ENCODE measurements at regions not wholly inside any gene's neighbourhood (a gene's known extent, or its start where the extent isn't known, plus 50 kb on each side); places are given as distances from the start of the nearest gene placed in this dataset.

DNA sequence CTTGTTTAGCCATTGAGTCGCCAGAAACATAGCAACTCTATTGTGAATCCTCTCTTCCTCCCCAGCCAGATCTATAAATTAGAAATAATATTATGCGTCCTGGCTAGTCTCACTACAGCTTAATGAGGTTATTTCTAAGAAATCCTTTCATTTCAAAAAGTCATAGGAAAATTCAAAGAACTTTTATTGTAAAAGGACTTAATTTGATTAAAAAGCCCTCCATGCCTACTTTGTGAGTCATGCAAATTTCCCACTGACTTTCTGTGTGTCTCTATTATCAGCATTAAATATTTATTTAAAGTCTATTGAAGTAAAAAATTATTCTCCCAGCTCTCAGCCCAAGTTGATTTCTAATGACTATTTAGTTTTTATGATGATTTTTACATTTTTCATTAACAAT is 160.7 kb downstream of the PHLDA1 start:
- no peak for DNase-seq
- no peaks in the 10 kb centered on the region for H3K27me3 ChIP-seq (replicated peaks)
- peak overlapping the region; percentile 51 for H3K27ac ChIP-seq
- TF ChIP-seq, protein P1, sequence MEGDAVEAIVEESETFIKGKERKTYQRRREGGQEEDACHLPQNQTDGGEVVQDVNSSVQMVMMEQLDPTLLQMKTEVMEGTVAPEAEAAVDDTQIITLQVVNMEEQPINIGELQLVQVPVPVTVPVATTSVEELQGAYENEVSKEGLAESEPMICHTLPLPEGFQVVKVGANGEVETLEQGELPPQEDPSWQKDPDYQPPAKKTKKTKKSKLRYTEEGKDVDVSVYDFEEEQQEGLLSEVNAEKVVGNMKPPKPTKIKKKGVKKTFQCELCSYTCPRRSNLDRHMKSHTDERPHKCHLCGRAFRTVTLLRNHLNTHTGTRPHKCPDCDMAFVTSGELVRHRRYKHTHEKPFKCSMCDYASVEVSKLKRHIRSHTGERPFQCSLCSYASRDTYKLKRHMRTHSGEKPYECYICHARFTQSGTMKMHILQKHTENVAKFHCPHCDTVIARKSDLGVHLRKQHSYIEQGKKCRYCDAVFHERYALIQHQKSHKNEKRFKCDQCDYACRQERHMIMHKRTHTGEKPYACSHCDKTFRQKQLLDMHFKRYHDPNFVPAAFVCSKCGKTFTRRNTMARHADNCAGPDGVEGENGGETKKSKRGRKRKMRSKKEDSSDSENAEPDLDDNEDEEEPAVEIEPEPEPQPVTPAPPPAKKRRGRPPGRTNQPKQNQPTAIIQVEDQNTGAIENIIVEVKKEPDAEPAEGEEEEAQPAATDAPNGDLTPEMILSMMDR (IDR thresholded peaks at IDR 0.05; ENCODE audit: low read depth, low read length, missing control alignments): no peak
- no peaks in the 10 kb centered on the region for H3K36me3 ChIP-seq (replicated peaks)
- in situ Hi-C loops (cut with HindIII; ENCODE audit: low pct_ligation_motif_present, low sequenced_read_pairs): no loop called here
- H3K4me3 ChIP-seq (ENCODE audit: low read depth, low read length): no peak overlapping the region

DNA sequence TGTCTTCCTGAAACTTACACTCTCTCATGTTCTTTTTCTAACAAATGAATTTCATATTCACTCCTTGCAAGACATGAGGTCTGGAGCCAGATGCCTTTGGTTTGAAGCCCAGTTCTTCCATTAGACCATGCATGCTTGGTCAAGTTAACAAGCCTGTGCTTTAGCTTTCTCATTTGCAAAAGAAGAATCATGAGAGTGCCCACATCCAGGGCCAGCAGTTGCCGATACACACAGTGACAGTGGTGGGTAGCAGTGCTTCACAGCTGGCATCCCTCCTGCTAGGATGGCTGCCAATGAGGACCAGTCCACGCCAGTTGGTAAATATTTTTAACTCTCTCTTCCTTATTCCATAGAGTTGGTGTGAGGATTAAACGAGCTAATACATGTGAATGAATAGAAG is 163.1 kb downstream of the PHLDA1 start:
- TF ChIP-seq, protein P1 (IDR thresholded peaks at IDR 0.05; ENCODE audit: low read depth, low read length, missing control alignments): no peak
- in situ Hi-C loops (cut with HindIII; ENCODE audit: low pct_ligation_motif_present, low sequenced_read_pairs): no loop called here

DNA sequence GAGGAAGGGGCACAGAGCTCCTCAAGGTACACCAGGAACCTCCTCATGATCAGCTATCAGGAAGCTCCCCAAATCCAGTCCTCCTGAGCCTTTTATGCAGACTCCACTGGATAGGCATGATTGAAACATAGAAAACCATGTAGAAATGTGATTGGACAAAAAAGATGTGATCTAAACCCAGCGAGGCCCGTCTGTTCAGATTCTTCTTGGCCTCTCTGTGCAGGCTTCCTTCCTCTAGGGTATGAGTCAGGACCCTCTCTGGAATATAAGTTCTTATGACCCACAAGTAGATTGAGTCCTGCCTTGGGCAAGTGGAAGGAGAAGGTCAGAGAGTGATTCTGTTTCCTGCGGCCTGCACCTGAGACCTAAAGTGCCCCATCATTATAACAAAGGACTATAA is 166.3 kb downstream of the PHLDA1 start:
- in situ Hi-C loops (cut with HindIII; ENCODE audit: low pct_ligation_motif_present, low sequenced_read_pairs): no loop called here
- no peaks in the 10 kb centered on the region for H3K36me3 ChIP-seq (replicated peaks)
- no peak for DNase-seq
- H3K27me3 ChIP-seq (replicated peaks): no peaks in the 10 kb centered on the region
- no peak overlapping the region for H3K4me3 ChIP-seq (ENCODE audit: low read depth, low read length)
- no peak overlapping the region for H3K27ac ChIP-seq
- TF ChIP-seq, protein P1 (IDR thresholded peaks at IDR 0.05; ENCODE audit: low read depth, low read length, missing control alignments): no peak

More for the DNA sequence above, 163.1 kb downstream of the PHLDA1 start:
- no peaks in the 10 kb centered on the region for H3K27me3 ChIP-seq (replicated peaks)
- no peak for DNase-seq
- H3K4me3 ChIP-seq (ENCODE audit: low read depth, low read length): no peak overlapping the region
- H3K36me3 ChIP-seq (replicated peaks): no peaks in the 10 kb centered on the region
- H3K27ac ChIP-seq: no peak overlapping the region

DNA sequence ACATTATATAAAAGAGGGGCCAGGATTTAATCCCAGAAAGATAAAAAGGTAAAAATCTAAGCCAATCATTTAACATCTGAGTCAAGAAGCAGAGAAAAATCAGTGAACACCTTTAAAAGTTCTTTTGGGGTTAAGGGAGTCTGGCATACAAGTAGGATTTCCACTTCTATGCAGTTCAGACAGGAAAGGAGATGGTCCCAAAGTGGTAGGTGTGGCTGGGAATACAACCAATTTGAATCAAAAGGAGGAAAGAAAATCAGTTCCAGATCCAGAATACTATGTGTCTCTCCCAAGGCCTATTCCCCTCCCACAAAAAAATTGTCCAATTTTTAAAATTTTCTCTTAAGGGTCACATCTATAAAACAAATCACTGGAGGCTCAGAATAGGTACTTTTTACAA is 167.4 kb downstream of the PHLDA1 start:
- H3K27ac ChIP-seq: no peak overlapping the region
- TF ChIP-seq, protein P1 (IDR thresholded peaks at IDR 0.05; ENCODE audit: low read depth, low read length, missing control alignments): no peak
- H3K36me3 ChIP-seq (replicated peaks): no peaks in the 10 kb centered on the region
- in situ Hi-C loops (cut with HindIII; ENCODE audit: low pct_ligation_motif_present, low sequenced_read_pairs): no loop called here
- H3K4me3 ChIP-seq (ENCODE audit: low read depth, low read length): no peak overlapping the region
- DNase-seq: no peak
- no peaks in the 10 kb centered on the region for H3K27me3 ChIP-seq (replicated peaks)

DNA sequence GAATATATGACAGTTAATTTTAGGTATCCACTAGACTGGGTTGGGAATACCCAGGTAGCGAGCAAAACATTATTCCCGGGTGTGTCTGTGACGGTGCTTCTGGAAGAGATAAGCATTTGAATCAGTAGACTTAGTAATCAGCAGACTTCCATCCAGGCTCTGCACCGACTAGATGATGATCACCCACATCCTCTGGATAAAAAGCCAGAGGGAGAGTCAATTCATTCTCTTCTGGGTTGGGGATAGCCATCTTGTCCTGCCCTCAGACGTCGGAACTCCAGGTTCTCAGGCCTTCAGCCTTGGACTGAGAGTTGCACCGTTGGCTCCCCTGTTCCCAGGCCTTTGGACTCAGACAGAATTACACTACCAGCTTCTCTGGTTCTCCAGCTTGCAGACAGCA is 168.0 kb downstream of the PHLDA1 start:
- no peak for DNase-seq
- peak overlapping the region; percentile 83 for H3K27ac ChIP-seq
- in situ Hi-C loops (cut with HindIII; ENCODE audit: low pct_ligation_motif_present, low sequenced_read_pairs): no loop called here

More for the DNA sequence above, 168.0 kb downstream of the PHLDA1 start:
- TF ChIP-seq, protein P1 (IDR thresholded peaks at IDR 0.05; ENCODE audit: low read depth, low read length, missing control alignments): no peak
- Histone ChIP-seq H3K36me3 (replicated peaks) (no peaks in the 10 kb centered on the region), H3K27me3 (replicated peaks) (no peaks in the 10 kb centered on the region), H3K4me3 (ENCODE audit: low read depth, low read length) (no peak overlapping the region)
